ENCODE measurements at regions not wholly inside any gene's neighbourhood (a gene's known extent, or its start where the extent isn't known, plus 50 kb on each side); places are given as distances from the start of the nearest gene placed in this dataset.

GRCh38 chr12:111143271-111143670, 222.9 kb upstream of the MYL2 start:
- POLR2A ChIA-PET (ENCODE audit: low non-redundant PET), result no interaction called here
- H3K27ac ChIP-seq, result no peak overlapping the region
- DNase-seq (ENCODE audit: low spot score), result no peak
- no peak for TF ChIP-seq CTCF (conservative IDR thresholded peaks at IDR 0.05; ENCODE audit: low read depth)
- CTCF ChIA-PET, result interaction anchor here (0.7 kb wide), 1 partner anchor 175 kb away, joined by 6 read pairs; no protein-coding TSS in a partner anchor

GRCh38 chr12:111141205-111141604, 220.8 kb upstream of the MYL2 start:
- H3K27ac ChIP-seq, result no peak overlapping the region
- POLR2A ChIA-PET (ENCODE audit: low non-redundant PET), result no interaction called here
- CTCF ChIA-PET, result no interaction called here
- no peak for DNase-seq (ENCODE audit: low spot score)
- no peak for TF ChIP-seq CTCF (conservative IDR thresholded peaks at IDR 0.05; ENCODE audit: low read depth)

GRCh38 chr12:111138016-111138415, 217.6 kb upstream of the MYL2 start:
- ChIA-PET CTCF (no interaction called here), POLR2A (ENCODE audit: low non-redundant PET) (no interaction called here)
- no peak overlapping the region for H3K27ac ChIP-seq
- no peak for TF ChIP-seq CTCF (conservative IDR thresholded peaks at IDR 0.05; ENCODE audit: low read depth)
- no peak for DNase-seq (ENCODE audit: low spot score)

GRCh38 chr12:111135293-111135832, 215.0 kb upstream of the MYL2 start:
- no peak for DNase-seq (ENCODE audit: low spot score)
- no peak overlapping the region for H3K27ac ChIP-seq
- TF ChIP-seq CTCF (conservative IDR thresholded peaks at IDR 0.05; ENCODE audit: low read depth), result no peak
- CTCF ChIA-PET, result no interaction called here
- POLR2A ChIA-PET (ENCODE audit: low non-redundant PET), result no interaction called here

- POLR2A ChIA-PET (ENCODE audit: low non-redundant PET), result no interaction called here
- CTCF ChIA-PET, result no interaction called here
- no peak for DNase-seq (ENCODE audit: low spot score)
- H3K27ac ChIP-seq, result no peak overlapping the region
- no peak for TF ChIP-seq CTCF (conservative IDR thresholded peaks at IDR 0.05; ENCODE audit: low read depth)
Measured at GRCh38 chr12:111130336-111130735, 210.0 kb upstream of the MYL2 start.

- TF ChIP-seq CTCF (conservative IDR thresholded peaks at IDR 0.05; ENCODE audit: low read depth), result no peak
- no peak for DNase-seq (ENCODE audit: low spot score)
- POLR2A ChIA-PET (ENCODE audit: low non-redundant PET), result no interaction called here
- no peak overlapping the region for H3K27ac ChIP-seq
- CTCF ChIA-PET, result no interaction called here
Measured at GRCh38 chr12:111129149-111129767, 208.9 kb upstream of the MYL2 start.

All from RWPE1 (cell line).